ENCODE measurements at regions not wholly inside any gene's neighbourhood (a gene's known extent, or its start where the extent isn't known, plus 50 kb on each side); places are given as distances from the start of the nearest gene placed in this dataset.

DNA sequence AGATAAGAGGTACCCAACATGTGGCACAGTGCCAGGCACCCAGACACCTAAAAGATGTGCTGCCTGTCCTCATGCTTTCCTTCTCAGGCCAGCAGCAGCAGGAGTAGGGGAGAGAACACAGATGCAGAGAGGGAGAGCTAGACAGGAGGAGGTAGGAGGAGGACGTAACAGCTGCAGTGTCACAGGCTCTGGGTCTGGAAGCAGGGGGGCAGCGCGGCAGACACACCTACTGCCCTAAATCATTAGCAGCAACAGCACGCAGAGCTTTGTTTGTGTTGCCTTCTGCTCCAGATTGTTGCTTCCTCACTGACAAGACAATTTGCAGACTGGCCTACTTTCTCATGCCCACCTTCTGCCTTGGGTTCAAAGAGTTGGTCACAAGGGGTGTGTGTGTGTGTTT, 196.7 kb upstream of the DAB1 start:
- peak; percentile 43; the same call in 1 of the 2 replicates for TF ChIP-seq RCOR1 (IDR thresholded peaks at IDR 0.05; ENCODE audit: low read length)
- peak in 1 of 2 experiments; percentile 34; a peak in 1 of 4 replicates for TF ChIP-seq EP300 (IDR thresholded peaks at IDR 0.05; ENCODE audit: borderline replicate concordance in 1 of 2, low read depth in 1 of 2, low read length in 1 of 2)
- no peak for TF ChIP-seq SIN3A (IDR thresholded peaks at IDR 0.05; ENCODE audit: borderline replicate concordance, low read depth, low read length)
- peak; percentile 19; the same call in 1 of the 2 replicates for TF ChIP-seq MXI1 (IDR thresholded peaks at IDR 0.05; ENCODE audit: low read depth, low read length)
- peak; percentile 20; the same call in 1 of the 2 replicates for TF ChIP-seq RAD21 (IDR thresholded peaks at IDR 0.05; ENCODE audit: low read length)
- TF ChIP-seq RFX5 (IDR thresholded peaks at IDR 0.05; ENCODE audit: low read length) = 0 out of 2 replicates have a peak, but pooled peaks have one; percentile 27
- no peak for TF ChIP-seq NRF1 (IDR thresholded peaks at IDR 0.05; ENCODE audit: low read depth, low read length)
- peak; percentile 40 for TF ChIP-seq CHD2 (IDR thresholded peaks at IDR 0.05; ENCODE audit: low read length, partially characterized antibody)
- TF ChIP-seq FOXJ3 (CRISPR knock-in tag; IDR thresholded peaks at IDR 0.05) = peak; percentile 16; the same call in 1 of the 2 replicates
- Histone ChIP-seq H3K27me3 (ENCODE audit: insufficient read depth) (no peaks in the 10 kb centered on the region), H3K9me2 (no peaks in the 10 kb centered on the region), H3K36me3 (replicated peaks in 1 of 2; ENCODE audit: control insufficient read depth in 1 of 2, insufficient read depth in 2 of 2, low read length in 1 of 2) (no peaks in the 10 kb centered on the region), H3F3A (replicated peaks; ENCODE audit: insufficient read depth) (no peaks in the 10 kb centered on the region), H3K9ac (no peak overlapping the region), H4K20me1 (ENCODE audit: insufficient read depth) (no peaks in the 10 kb centered on the region), H3K79me2 (ENCODE audit: insufficient read depth) (no peaks in the 10 kb centered on the region), H2AFZ (ENCODE audit: low read depth) (no peak overlapping the region), H3K4me2 (no peak overlapping the region), H3K9me3 (no peaks in the 10 kb centered on the region), H3K4me1 (ENCODE audit: control insufficient read depth in 1 of 2, insufficient read depth in 2 of 2, low read depth in 1 of 2, low read length in 1 of 2) (peaks cover 10 to 19% of the 10 kb centered on the region in 2 experiments; a peak in 2 of 4 replicates), H3K4me3 (ENCODE audit: low read depth in 2 of 2, low read length in 1 of 2) (no peak overlapping the region), H3K27ac (ENCODE audit: low read depth in 2 of 2, low read length in 1 of 2) (no peak overlapping the region)
- ChIA-PET POLR2A (no interaction called here), CTCF (interaction anchor here (1.4 kb wide), 1 partner anchor 21 kb away, joined by 4 read pairs; no protein-coding TSS in a partner anchor)
- peak; percentile 67 for DNase-seq
- WGBS (ENCODE audit: low lambda C conversion rate) = 54% methylated on average over 2 of the region's 4 CpGs

DNA sequence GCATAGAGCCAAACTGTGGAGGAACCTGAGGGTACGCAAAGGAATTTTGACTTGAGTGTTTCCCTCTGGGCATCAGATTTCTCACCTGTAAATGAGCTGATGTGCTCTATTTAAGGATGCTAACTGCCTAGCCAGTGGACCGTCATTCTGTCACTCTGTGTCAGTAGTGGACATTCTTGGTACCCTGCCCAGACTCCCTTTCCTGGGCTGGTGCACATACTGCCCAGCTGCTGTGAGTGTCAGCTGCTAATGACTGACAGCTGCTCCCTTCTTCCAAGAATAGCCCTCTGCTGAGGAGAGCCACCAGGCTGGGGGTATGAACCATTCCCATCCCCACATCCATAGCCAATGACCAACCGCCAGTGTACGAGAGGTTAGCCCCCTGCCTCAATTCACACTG, 193.1 kb upstream of the DAB1 start:
- no peaks in the 10 kb centered on the region for H3K36me3 ChIP-seq (replicated peaks in 1 of 2; ENCODE audit: control insufficient read depth in 1 of 2, insufficient read depth in 2 of 2, low read length in 1 of 2)

More for the DNA sequence above, 193.1 kb upstream of the DAB1 start:
- Histone ChIP-seq H3K9me2 (no peaks in the 10 kb centered on the region), H3F3A (replicated peaks; ENCODE audit: insufficient read depth) (no peaks in the 10 kb centered on the region), H3K4me2 (no peak overlapping the region), H2AFZ (ENCODE audit: low read depth) (no peak overlapping the region), H3K9ac (no peak overlapping the region), H4K20me1 (ENCODE audit: insufficient read depth) (no peaks in the 10 kb centered on the region), H3K79me2 (ENCODE audit: insufficient read depth) (no peaks in the 10 kb centered on the region), H3K27me3 (ENCODE audit: insufficient read depth) (no peaks in the 10 kb centered on the region), H3K27ac (ENCODE audit: low read depth in 2 of 2, low read length in 1 of 2) (no peak overlapping the region), H3K4me1 (ENCODE audit: control insufficient read depth in 1 of 2, insufficient read depth in 2 of 2, low read depth in 1 of 2, low read length in 1 of 2) (peaks cover 1 to 19% of the 10 kb centered on the region in 2 experiments; a peak in 2 of 4 replicates), H3K9me3 (no peaks in the 10 kb centered on the region), H3K4me3 (ENCODE audit: low read depth in 2 of 2, low read length in 1 of 2) (no peak overlapping the region)
- TF ChIP-seq, protein P1, sequence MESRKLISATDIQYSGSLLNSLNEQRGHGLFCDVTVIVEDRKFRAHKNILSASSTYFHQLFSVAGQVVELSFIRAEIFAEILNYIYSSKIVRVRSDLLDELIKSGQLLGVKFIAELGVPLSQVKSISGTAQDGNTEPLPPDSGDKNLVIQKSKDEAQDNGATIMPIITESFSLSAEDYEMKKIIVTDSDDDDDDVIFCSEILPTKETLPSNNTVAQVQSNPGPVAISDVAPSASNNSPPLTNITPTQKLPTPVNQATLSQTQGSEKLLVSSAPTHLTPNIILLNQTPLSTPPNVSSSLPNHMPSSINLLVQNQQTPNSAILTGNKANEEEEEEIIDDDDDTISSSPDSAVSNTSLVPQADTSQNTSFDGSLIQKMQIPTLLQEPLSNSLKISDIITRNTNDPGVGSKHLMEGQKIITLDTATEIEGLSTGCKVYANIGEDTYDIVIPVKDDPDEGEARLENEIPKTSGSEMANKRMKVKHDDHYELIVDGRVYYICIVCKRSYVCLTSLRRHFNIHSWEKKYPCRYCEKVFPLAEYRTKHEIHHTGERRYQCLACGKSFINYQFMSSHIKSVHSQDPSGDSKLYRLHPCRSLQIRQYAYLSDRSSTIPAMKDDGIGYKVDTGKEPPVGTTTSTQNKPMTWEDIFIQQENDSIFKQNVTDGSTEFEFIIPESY (IDR thresholded peaks at IDR 0.05; ENCODE audit: borderline replicate concordance, low read depth) = no peak
- TF ChIP-seq NFIC (IDR thresholded peaks at IDR 0.05; ENCODE audit: borderline replicate concordance) (no peak), SMC3 (IDR thresholded peaks at IDR 0.05; ENCODE audit: low read depth, low read length) (no peak), TAF1 (IDR thresholded peaks at IDR 0.05; ENCODE audit: borderline replicate concordance, low read depth, low read length) (no peak), GATA2 (CRISPR knock-in tag; IDR thresholded peaks at IDR 0.05) (no peak)
- DNase-seq = no peak
- ChIA-PET POLR2A (no interaction called here), CTCF (interaction anchor here (0.6 kb wide), 1 partner anchor 133 kb away, joined by 3 read pairs; no protein-coding TSS in a partner anchor)
- 90% methylated on average over 3 of the region's 4 CpGs for WGBS (ENCODE audit: low lambda C conversion rate)

Data from SK-N-SH (cell line).